ENCODE measurements at regions not wholly inside any gene's neighbourhood (a gene's known extent, or its start where the extent isn't known, plus 50 kb on each side); places are given as distances from the start of the nearest gene placed in this dataset.
"Not testable (repeated sequence)": the region's sequence is repeated elsewhere in the genome, so short reads cannot be mapped to it uniquely, and the experiment has no call there.

GRCh38 chr10:46095943-46096342, 49.9 kb upstream of the MSMB start:
- not testable (repeated sequence) for DNase-seq (ENCODE audit: extremely low read depth, low read depth)

- DNase-seq (ENCODE audit: extremely low read depth, low read depth) = no peak
Measured at GRCh38 chr10:46096446-46096845, 50.4 kb upstream of the MSMB start.

DNA sequence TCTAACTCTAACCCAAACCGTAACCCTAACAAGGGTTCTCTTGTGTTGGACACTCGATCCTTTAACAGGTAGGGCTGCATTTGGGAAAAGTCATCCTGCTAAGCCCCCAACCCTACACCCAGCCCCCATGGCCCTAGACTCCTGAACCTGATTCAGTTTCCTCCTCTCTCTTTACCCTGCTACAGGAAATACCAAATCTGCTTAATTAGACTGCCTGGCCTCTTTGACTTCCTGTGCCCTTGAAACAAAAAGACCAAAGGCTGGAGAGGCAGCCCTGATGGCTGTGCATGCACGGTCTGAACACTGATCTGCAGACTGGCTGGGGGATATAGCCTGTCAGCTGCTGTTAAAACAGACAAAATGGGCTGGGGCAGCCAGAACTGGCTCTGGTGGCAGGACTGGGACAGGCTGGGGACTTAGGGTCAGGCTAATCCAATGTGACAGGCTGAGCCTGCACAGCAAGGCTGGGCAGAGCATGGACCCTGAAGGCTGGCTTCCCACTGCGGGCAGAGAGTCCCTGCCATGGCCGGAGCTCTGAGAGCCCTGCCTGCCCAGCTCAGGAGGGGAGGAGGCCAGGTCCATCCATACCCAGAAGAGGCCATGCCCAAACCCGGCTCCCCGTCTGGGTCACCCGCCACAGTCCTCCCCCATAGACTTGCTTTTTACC, 51.0 kb upstream of the MSMB start:
- no peak for DNase-seq (ENCODE audit: extremely low read depth, low read depth)

- no peak for DNase-seq (ENCODE audit: extremely low read depth, low read depth)
Measured at GRCh38 chr10:46097576-46098317, 51.7 kb upstream of the MSMB start.

DNA sequence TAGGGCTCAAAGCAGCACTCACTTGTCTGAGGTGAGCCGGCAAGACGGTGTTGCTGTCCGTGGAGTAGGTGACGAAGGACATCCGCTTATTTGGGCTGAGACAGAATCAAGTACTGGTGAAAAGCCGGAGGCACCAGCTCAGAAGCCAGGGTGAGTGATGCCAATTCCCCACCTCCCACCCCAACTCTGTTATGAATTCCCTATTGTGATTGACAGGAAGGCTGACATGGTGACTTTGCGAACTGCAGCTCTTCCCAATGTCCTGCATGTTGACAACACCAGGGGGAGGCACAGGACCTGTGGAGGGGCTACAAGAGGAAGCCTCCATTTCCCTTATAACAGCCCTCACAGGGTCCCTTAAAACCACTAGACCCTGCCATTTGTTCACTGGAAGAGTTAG, 52.3 kb upstream of the MSMB start:
- DNase-seq (ENCODE audit: extremely low read depth, low read depth) = no peak

DNA sequence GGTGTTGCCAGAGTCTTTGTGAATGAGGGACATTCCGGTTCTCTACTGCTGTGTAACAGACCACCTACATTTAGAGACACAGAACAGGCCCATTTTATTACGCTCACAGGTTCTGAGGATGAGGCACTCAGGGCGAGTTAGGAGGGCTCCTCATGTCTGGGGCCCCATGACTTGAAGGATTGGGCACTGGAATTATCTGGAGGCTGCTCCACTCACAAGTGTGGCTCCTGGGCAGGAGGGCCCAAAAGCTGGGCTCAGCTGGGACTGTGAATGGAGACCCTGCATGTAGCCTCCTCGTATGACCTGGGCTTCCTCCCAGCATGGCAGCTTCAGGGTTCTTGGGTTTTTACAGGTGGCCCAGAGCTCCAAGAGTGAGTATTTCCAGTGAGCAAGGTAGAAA, 52.9 kb upstream of the MSMB start:
- not testable (repeated sequence) for DNase-seq (ENCODE audit: extremely low read depth, low read depth)

DNA sequence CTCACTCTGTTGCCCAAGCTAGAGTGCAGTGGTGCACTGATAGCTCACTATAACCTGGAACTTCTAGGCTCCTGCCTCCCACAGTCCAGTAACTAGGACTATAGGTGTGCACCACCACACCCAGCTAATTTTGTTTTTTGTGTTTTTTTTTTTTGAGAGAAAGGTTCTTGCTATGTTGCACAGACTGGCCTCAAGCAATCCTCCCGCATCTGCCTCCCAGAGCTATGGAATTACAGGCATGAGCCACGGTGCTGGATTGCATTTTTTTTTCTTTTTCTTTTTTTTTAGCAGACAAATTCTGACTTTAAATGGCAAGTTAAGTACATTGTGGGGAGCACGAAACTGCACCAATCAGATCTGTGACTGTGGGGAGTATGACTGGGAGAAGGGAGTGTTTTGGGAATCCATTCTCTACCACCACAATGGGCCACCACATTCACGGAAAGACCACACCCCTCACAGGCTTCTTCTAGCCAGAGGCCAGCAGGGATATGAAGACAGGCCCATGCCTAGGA, 58.1 kb upstream of the MSMB start:
- no peak for DNase-seq (ENCODE audit: extremely low read depth, low read depth)

DNA sequence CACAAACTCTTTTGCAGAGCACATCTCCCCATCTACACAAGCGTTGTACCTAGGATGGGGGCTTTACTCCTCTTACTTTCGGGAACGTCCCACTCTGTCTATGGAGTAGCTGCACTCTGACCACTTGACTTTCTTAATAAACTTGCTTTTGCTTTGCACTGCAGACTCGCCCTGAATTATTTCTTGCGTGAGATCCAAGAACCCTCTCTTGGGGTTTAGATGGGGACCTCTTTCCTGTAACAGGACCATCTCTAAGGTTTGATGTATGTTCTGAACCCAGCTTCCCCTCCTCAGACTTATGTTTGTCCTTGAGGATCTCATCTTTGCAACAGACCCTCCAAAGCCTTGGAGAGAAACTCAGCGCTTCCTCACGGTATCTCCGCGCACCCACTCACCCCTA, 59.3 kb upstream of the MSMB start:
- DNase-seq (ENCODE audit: extremely low read depth, low read depth) = not testable (repeated sequence)

GRCh38 chr10:46105856-46106409, 59.9 kb upstream of the MSMB start:
- DNase-seq (ENCODE audit: extremely low read depth, low read depth) = not testable (repeated sequence)

DNA sequence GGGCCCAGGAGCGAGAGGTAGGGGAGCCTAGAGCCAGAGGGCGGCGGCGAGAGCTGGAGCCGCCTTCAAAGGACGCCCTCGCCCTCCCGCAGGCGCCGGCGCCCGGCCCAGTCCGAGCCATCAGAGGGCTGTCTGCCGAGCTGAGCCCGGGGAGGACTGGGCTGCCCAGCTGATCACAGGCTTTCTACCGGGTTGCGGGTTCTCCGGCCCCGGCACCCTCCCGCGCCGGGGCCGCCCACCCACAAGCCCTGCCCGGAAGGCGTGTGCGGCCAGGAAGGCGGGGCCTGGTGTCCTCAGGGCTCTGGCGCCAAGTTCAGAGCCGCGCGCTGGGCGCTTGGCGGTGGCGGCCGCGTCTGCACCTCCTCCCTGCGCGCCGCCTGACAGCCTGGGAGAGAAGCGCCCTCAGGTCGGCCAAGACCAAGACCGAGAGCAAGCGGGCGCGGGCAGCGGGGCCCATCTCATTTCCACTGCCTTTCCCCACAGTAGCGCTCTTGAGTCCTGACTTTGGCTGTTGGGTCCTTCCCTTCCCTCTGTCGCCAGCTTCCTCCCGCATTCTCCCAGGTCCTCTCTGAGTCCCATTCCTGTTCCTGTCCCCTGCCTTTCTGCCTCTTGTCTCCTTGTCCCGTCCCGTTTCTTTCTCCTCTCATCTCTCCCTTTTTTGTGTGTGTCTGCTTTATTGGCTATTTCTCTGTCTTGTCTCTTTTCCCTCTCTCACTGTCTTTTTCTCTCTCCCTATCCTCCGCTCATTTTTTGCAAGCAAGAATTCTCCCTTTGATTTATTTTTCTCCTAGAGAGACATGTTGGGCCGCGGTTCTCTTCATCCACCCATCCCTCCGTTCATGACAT, 60.6 kb upstream of the MSMB start:
- DNase-seq (ENCODE audit: extremely low read depth, low read depth) = peak; percentile 36

- DNase-seq (ENCODE audit: extremely low read depth, low read depth) = not testable (repeated sequence)
Measured at GRCh38 chr10:46108158-46108499, 62.1 kb upstream of the MSMB start.

DNA sequence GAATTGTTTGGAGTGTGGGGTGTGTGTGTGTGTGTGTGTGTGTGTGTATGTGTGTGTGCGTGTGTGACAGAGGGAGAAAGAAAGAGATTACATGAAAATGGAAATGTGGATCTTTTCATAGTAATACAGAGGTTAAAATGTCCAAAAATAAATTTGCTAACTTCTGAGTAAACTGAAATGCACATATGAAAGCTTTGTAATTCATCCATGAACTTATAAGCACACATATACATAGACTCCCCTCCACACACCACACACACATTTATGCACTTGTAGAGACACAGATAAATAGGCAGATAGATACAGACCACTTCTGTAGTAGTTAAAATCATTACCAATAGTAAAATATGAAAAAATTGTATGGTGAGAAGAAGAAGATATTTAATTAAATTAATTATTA, 108.2 kb upstream of the MSMB start:
- DNase-seq (ENCODE audit: extremely low read depth, low read depth) = not testable (repeated sequence)

- not testable (repeated sequence) for DNase-seq (ENCODE audit: extremely low read depth, low read depth)
Measured at GRCh38 chr10:46154683-46155082, 108.6 kb upstream of the MSMB start.

DNA sequence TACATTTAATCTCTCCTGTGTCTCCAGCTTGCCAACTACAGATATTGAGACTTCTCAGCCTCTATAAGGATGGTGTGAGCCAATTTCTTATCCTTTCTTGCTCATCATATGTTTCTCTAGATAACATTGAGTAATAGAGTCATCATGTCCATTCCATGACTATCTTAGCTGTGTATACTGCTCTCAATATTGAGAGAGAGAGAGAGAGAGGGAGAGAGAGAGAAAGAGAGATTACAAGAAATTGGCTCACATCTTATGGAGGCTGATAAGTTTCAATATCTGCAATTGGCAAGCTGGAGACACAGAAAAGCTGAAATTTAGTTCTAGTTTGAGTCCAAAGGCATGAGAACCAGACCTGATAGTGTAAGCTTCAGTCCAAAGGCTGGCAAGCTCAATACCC, 110.8 kb upstream of the MSMB start:
- not testable (repeated sequence) for DNase-seq (ENCODE audit: extremely low read depth, low read depth)

- no peak for DNase-seq (ENCODE audit: extremely low read depth, low read depth)
Measured at GRCh38 chr10:46169736-46170135, 117.1 kb upstream of the ANTXRL start.

DNA sequence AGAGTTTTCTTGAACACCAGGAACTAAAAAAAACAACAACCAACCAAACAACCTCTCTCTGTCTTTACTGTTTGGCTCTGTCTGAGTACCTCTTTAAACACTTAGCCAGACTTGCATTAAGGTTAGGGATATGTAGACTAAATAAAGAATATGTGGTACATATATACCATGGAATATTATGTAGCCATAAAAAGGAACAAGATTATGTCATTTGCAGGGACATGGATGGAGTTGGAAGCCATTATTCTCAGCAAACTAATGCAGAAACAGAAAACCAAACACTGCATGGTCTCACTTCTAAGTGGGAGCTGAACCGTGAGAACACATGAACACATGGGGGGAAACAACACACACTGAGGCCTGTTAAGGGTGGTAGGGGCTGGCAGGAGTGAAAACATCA, 116.0 kb upstream of the ANTXRL start:
- DNase-seq (ENCODE audit: extremely low read depth, low read depth) = no peak

- no peak for DNase-seq (ENCODE audit: extremely low read depth, low read depth)
Measured at GRCh38 chr10:46171661-46172060, 115.1 kb upstream of the ANTXRL start.

DNA sequence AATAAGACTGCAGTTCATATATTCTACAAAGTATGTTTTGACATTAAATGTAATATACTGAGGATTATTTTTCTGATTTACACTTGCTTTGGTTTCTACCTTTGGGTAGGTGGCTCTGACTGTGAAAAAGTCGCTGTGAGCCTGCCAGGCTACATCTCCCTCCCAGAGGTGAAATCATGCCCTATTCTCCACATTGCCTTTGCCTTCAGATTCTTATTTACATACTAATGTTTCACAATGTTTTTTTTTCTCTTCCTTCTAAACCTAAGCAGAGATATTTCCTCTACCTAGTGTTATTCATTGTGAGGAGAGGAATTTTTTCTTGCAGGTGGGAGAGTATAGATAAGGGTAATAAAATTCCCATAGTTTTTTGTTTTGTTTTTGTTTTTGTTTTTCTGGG, 111.5 kb upstream of the ANTXRL start:
- DNase-seq (ENCODE audit: extremely low read depth, low read depth) = no peak

DNA sequence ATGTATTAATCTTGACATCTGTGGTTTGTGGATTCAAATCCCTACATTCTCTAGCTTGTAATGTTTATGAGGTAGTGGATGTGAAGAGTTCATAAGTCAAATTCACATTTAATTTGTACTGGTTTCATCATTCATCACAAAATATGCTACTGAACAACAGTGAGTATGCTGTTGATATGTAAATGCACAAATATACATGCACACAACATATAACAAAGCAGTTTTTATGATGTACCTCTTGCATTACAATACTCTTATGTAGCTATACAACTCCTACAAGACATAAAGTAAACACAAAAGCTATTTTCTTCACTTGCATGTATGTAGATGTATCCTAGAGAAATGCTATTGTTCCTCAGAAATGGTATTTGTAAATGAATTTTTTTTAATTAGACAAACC, 111.0 kb upstream of the ANTXRL start:
- DNase-seq (ENCODE audit: extremely low read depth, low read depth) = no peak

DNA sequence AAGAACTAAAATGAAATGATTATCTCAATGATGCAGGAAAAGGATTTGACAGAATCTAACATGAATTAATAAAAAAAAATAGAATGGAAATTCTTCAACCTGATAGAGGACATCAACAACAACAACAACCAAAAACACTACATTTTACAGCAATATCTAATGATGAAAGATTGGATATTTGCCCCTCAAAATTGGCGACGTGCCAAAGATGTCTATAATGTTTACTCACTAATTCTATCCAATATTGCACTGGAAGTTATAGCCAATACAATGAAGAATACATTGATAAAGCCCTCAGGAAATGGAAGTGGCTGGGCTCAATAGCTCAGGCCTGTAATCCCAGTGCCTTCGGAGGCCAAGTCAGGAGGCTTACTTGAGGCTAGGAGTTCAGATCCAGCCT, 99.4 kb upstream of the ANTXRL start:
- DNase-seq (ENCODE audit: extremely low read depth, low read depth) = not testable (repeated sequence)

DNA sequence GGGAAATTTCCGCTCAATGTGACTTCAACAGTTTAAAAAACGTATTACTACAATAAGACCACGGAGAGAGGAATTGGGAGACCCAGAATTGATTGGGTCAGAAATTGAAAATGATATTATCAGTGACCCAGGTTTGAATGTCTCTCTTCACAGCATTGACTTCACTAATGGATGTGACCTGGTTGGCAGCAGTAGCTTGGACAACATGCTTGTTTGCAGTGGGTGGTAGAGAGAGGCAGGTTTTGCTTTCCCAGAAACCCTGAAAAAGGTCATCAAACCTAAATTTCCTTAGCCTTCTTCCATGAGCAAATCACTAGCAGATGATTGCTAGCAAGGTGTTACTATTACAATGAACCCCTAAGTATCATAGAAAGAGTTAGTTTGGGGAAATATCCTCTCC, 89.7 kb upstream of the ANTXRL start:
- no peak for DNase-seq (ENCODE audit: extremely low read depth, low read depth)

Data from NCI-H460 (cell line).